Activated CD8-positive, alpha-beta memory T cell treated with anti-CD3 and anti-CD28 coated beads, Interleukin-2, amount 50 U/mL, for 24 hours (primary cell): ENCODE measurements at regions not wholly inside any gene's neighbourhood (a gene's known extent, or its start where the extent isn't known, plus 50 kb on each side); places are given as distances from the start of the nearest gene placed in this dataset.
"Not testable (repeated sequence)": the region's sequence is repeated elsewhere in the genome, so short reads cannot be mapped to it uniquely, and the experiment has no call there.

ENCODE experiments used
- DNase-seq: peaks from one replicate; pipeline ENCODE4 v3.0.0-alpha.2; 2020; ENCODE audit errors: extremely low read depth

DNA sequence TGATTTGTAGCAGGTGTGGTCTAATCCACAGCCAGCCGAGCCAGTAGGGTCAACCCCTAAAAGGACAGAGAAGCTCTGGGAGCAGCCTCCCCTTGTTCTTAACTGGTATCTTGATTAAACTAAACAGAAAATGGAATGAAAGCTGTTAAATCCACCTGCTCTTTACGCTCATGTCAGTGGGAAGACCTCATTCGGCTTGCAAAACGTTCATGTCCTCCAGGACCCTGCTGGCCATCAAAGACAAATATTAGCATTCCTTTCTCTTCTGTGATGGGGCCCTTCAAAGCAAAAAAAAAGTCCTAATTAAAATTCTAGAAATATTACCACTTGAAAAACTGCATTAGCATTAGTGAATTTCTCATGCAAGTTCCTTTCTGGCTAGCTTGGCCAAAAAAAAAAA lies 355.0 kb downstream of the ANAPC1 start:
- DNase-seq, result not testable (repeated sequence)

DNA sequence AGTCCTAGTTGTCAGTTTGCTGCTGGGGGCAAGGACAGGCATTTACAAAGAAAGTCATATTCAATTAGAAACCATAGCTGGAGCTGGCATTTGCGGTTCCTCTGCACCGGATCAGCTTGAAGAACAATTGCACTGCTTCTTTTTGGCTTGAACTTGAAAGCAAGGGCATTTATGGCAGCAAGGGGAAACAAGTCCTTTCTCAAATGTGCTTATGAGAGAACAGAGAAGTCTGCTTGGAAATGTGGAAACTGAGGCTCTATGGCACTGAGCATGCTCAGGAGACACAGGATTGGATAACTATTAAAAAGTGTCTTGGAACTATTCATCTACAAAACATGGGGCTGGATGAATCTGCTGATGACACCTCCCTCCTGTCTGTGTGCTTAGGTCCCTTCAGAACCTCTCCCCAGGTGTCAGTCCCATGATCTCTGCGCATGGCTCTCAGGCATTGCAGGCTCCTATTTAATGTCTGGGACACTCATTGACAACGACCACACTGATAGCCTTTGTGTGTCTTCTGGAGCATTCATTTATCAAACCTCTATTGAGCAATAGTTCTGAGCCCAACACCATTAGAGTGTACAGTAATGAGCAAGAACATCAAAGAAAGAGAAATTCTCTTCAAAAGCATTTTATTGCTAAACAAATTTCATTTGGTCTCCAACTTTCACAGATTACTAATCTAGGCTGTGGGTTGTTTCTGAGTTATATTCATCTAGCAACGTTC lies 353.6 kb downstream of the ANAPC1 start:
- DNase-seq, result not testable (repeated sequence)

DNA sequence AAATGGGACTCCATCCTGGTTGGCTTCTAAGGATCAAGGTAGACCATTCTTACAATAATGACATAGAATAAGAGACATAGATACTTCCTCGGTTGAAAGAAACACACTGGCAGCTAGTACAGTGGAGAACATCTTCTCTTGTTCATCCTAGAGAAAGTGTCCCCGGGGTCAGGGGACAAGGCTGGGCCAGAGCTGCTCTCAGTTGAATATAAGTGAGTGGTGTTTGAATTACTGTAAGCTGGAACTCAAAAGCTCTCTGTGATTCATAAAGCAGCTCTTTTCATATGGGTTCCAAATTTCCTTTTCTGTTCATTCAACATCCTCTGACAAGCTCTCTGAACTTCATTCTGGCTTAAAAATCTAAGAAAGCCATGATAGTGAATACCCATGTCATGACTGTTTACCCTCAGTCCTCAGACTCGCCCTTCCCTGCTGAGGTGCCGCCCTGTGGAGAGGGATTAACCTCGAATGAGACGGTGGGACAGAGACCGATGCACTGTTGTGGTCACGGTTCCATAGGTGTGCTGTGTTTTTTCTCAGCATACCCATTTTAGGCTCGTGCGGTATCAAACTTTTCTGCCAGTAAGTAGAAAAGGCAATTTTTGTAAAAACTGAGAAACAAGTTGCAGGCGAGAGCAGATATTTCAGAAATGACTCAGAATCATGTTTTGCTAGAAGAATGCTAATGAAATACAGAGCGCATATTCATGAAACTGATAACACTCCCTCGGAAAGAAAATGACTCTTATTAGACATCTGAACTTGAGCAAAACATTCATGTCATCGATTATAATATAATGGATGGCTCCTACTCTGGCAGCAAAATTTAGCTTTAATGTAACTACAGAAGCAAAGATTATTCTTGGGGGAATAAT lies 351.1 kb downstream of the ANAPC1 start:
- DNase-seq, result not testable (repeated sequence)

DNA sequence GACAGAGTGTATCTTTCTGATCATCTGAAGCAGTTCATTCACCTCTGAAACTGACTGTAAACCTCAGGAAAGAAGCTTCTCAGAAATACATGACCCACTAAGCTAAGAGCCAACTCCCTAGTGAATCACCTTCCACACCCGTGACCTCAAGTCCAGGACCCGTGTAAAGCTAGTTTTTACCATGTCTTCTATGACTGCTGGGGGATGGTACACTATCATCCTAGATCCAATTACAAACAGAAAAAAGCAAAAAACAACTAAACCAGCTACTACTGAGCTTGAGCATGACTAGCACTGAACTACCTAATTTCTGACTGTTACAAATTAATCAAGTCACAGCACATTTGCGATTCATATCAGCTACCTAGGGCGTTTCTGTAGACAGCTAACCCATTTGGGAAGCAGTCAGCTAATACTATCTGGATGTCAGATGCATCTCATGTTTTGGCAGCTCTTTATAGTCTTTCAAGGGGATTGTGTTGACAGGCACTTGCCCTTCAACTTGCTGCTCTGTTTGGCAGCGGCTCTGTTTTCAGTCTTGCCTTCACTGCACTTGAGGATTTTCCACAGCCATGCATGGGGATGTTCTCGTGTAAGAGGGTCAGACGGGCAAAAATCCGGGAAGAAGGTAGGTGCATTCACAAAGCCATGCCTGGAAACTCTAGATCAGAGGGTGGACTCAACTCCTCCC lies 350.3 kb downstream of the ANAPC1 start:
- DNase-seq, result not testable (repeated sequence)

DNA sequence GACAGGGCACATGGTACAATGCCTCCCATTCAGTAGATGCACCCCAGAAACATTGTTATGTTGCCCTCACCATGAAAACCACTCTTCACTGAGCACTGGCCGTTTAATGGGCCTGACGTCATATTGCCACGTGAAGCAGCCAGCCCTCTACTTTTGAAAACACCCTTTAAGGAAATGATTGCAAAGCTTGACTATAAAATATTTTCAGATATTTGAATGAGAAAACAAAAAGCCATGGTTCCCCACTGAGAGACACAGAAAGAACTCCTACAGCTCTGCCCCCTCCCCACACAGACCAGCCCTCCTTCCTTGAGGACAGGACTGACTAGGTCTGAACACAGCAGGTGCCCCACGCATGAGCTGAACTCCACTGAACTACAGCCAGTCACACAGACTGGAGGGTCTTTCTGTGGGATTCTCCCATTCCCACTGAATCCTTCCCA lies 349.1 kb downstream of the ANAPC1 start:
- no peak for DNase-seq

DNA sequence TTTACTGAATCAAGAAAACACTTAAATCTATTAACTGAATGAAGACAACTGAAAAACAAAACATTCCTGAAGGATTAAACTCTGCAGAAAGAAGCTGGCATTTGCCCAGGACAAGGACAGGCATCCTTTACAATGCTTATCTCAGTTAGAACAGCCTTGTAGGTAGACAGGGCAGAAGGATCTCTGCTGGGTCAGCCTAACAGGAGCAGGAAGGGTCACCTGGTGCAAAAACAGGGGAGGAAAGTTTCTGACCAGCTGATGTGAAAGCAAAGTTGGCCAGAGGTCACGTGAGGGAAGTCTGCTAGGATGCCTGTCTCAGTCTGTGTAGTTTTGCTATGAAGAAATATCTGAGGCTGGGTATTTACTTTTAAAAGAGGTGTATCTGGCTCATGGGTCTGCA lies 348.6 kb downstream of the ANAPC1 start:
- DNase-seq, result no peak

DNA sequence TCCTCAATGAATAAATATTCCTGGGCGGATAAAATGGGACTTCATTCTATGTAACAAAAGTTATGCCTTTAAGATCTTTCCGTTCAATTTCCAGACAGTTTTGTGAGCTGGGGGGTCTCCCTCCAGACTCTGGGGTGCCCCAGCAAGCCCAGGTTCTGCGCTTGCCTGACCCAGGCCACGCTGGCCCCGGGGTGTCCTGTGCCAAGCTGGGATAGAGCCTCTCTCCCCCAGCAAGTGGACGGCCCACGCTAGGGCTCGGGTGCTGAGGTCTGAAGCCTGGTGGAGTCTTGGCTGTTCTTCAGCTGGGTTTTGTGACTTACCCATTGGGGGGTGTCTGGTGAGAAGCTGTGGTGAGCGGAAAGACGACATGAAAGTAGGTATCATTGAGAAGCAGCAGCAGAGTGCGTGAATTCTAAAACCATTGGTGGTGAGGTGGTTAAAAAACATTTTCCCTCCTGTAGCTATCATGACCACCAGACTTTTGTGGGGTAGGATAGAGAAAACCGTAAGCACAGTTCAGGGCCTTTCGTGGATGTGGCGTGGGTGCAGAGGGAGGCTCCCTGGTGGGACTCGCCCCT lies 346.8 kb downstream of the ANAPC1 start:
- DNase-seq, result no peak

DNA sequence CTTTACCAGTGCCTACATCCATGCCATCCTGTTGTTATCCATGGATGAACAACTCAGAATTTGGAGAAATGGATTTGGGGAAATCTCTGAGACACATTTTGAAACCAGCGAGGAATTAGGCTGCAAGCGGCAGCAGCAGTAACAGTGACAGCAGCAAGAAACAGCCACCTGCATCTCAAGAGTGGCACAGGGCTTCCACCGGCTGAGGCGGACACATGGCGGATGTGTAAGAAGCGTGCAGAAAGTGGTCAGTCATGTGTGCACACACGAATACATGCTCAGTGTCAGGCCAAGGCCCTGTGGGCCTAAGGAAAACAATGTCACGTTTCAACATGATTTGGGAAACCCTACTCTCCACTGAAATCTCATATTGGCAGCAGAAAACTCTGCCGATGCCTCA lies 344.0 kb downstream of the ANAPC1 start:
- not testable (repeated sequence) for DNase-seq

DNA sequence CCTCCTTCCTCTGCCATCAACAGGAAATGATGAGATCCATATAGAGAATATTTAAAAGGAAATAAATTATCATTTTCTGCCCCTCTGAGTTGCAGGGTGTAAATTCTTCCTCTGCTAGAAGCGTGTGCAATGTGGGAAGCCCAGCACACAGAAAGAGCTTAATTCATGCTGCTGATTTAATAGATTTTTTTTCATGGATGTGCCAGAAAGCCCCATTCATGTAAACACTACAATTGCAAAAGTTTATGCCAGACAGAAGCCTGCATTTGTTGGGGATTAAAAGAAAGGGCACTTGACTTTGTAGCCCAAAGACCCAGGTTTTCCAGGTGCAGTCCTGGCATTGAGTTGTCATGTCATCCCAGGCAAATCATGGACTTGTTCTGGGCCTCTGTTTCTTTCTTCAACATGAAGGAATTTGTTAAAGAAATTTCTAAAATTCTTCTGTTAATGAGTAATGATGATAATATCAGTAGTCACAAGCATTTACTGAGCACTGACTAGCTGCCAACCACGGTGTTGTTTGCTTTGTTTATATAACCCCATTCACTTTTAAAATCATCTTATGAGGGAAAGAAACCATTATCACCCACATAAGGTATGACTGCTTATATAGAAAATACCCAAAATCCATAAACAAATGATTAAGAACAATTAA lies 341.7 kb downstream of the ANAPC1 start:
- not testable (repeated sequence) for DNase-seq

DNA sequence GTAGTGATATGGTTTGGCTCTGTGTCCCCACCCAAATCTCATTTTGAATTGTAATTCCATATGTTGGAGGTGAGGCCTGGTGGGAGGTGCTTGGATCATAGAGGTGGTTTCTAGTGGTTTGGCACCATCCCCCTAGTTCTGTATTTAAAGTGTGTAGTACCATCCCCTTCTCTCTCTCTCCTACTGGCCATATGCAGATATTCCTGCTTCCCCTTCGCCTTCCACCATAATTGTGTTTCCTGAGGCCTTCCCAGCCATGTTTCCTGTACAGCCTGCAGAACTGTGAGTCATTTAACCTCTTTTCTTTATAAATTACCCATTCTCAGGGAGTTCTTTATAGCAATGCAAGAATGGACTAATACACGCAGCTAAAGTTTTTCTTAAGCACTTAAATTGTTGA lies 340.0 kb downstream of the ANAPC1 start:
- not testable (repeated sequence) for DNase-seq

DNA sequence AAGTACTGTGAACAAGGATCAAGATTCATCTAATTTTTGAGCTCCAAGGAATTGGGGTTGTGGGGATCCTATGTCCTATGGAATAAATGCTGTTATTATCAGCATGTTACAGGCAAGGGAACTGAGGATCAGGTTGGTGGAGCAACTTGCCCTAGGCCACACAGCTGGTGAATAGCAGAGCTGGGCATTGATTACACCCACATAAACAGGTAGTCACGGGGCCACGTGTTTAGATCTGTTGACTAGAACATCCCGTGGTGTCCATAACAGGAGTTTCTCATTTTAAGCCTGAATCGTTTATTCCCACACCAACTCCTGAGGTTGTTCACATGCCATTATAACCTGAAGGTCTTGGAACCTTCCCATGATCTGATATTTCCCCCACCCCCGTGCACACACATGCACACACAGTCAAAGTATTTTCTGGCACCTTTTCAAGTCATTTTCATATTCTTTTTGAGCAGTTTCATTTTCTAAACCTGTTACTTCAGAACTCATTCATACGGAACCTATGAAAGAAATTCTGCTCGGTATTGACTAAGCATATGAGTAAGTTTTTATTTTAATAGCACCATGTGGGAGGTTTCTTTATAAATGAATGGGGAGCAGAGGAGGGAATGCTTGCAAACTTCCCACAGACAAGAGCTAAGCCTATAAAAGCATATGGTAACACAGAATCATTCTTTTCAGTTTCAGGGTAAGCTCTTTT lies 338.1 kb downstream of the ANAPC1 start:
- not testable (repeated sequence) for DNase-seq

DNA sequence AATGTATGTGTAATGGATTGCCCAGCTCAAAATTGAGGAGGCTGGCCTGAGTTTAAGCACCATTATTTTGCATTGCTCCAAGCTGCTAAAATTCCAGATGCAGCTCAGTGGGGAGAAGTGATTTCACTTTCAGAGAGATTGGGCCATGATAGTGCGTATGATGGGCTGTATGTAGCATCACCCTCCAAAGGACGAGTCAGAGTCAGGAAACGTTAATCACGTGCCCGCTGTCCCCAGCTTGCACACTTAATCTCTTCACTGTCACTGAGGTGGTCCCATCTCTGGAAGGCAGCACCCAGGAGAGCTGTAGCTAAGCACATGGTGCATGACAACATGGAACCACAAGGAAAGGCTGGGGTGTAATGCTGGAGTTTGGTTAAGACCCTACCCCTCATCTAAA lies 337.4 kb downstream of the ANAPC1 start:
- not testable (repeated sequence) for DNase-seq

DNA sequence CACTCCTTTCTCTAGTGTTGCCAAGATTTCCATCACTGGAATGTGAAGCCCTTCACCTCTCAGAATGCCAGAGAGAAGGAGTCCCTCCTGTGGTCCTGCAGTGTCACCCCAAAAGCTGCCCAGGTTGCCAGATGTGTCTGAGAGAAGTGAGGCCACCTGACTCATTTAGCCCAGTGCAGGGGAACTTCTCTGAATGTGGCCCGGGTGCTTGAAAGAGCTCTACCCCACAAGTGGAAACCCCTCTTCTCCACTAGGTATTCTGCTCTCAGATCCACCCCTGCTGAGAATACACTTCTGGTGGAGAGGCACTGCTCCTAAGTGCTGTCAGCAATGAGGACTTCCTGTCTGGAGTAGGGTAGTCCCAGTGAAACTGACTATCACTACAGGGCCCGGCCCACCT lies 334.8 kb downstream of the ANAPC1 start:
- DNase-seq, result not testable (repeated sequence)

DNA sequence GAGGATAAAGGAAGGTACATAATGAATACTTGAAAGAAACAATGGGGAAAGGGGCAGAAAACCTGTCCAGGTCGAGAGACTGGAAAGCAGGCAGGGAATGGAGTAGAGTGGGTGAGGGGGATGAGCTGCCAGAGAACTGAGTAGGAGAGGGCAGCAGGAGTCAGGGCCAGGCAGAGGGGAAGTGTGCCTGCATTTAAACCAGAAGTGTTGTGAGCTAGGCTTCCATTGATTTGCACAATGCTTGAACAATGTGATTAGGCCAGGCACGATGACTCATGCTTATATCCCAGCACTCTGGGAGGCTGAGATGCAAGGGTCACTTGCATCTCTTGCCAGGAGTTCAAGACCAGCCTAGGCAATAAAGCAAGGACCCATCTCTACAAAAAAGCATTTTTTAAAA lies 332.6 kb downstream of the ANAPC1 start:
- DNase-seq, result not testable (repeated sequence)

DNA sequence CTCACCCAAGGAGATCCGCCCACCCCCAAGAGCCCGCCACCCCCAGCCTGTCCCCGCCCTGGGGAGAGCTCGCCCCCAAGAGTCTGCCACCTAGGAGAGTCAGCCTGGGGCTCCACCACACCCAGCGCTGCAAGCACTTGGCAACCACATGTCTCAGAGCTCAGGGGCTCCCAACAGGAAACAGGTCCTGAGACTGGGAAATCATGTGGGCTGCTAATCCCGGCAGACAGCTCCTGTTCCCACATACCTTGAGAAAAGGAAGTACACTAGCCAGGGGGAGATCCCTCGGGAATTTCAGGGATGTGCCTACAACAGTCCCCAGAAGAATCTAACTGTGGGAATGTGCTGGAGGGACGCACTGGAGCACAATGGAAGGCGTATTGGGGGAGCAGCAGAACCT lies 331.4 kb downstream of the ANAPC1 start:
- DNase-seq, result not testable (repeated sequence)

DNA sequence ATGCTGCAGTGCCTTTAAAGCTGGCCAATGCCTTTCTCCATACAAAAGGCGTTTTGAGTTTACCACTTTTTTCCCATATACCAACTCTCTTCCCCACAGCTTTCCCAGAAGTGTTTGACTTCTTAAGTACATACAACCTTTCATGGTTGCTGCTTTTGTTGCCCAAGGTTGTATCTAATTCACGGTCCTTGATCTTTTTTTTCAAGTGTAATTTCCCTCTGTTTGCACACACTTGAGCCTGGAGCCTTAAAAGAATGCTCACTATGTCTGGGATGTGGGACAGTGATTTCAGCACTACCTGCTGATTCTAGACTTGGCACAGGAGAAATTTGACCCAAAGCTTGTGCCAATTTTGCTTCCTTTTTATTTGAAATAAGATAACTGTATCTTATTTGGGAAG lies 324.7 kb downstream of the ANAPC1 start:
- DNase-seq, result not testable (repeated sequence)

DNA sequence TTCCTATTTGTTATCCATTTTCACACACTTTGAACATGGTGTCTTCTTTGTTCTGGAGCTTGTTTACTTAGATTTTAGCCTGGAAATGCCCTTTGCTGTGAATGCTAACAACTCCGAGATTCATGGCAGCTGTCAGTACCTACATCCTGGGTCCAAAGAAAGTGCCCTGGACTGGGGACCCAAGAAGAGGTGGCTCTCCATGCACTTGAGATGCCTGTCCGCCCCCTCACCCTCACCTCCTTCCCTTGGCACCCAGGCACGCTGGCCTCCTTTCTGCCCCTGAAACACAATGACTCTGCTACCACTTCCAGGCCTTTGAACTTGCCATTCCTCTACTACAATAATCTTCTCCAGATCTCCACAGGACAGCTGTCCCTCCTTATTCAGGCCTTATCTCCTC lies 324.2 kb downstream of the ANAPC1 start:
- not testable (repeated sequence) for DNase-seq

DNA sequence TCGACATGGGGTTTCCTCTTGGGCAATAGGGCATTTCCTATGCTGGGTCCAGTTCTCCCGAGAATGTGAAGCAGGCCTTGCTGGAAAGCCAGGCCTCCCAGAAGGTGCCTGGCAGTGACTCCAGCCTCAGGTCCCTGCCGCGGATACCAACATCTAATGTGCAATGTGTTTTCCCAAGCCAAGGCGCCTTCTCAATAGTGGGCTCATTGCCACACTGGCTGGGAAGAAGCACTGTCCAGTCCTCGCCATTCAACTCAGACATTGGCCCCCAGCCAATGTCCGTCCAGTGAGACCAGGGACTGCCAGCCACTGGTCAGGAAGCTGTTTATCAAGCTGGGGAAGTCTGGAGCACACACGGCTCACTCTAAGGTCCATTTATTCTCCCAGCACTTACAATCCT lies 317.9 kb downstream of the ANAPC1 start:
- DNase-seq, result not testable (repeated sequence)

DNA sequence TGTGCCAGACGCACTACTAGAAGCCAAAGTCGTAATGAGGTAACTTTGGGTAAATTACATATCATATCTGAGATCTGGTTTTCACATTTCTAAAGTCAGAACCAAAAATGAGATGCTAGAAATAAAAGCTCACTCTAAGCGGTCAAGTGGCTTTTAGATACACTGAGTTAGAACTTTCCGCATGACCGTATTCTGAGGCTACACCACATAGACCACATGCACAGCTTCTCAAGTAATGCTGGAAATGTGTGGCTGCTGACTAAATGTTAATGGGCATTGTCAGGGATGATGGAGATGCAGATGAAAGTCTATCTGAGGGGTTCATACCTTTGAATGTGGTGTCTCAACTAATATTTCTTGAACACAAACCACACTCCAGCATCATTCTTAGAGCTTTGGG lies 316.8 kb downstream of the ANAPC1 start:
- not testable (repeated sequence) for DNase-seq

DNA sequence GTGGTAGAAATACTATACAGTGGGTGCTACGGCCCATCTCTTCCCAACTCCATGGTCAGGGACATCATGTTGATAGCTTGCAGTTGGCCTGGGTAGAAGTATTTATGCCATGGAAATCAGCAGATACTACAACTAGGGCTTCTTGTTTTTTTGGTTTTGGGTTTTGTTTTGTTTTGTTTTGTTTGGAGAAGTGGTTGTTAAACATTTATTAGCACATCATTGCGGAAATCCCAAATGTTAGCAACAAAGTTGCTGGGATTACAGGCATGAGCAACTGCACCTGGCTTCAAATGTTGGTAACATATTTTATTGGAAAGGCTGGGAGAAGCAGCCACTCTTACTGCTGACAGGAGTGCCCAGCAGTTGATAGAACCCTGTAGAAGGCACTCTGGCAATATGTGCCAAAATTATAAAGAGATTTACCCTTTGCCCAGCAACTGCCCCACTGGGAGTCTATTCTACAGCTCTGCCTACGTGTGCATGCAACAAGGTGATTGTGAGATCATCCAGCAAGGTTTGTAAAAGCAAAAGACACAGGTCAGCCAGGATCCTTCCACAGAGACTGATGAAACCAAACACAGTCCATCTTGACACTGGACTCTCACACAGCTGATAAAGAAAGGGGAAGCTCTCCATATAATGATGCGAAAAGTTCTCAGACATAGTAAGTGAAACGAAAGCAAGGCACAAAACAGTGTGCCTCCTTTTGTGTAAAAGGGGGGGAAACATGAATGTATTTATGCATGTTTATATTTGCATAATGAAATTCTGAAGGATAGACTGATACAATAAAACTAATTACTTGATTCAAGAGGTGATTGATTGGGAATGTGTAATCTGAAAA lies 314.4 kb downstream of the ANAPC1 start:
- not testable (repeated sequence) for DNase-seq
